ENCODE measurements at regions not wholly inside any gene's neighbourhood (a gene's known extent, or its start where the extent isn't known, plus 50 kb on each side); places are given as distances from the start of the nearest gene placed in this dataset.
"Not testable (repeated sequence)": the region's sequence is repeated elsewhere in the genome, so short reads cannot be mapped to it uniquely, and the experiment has no call there.

DNA sequence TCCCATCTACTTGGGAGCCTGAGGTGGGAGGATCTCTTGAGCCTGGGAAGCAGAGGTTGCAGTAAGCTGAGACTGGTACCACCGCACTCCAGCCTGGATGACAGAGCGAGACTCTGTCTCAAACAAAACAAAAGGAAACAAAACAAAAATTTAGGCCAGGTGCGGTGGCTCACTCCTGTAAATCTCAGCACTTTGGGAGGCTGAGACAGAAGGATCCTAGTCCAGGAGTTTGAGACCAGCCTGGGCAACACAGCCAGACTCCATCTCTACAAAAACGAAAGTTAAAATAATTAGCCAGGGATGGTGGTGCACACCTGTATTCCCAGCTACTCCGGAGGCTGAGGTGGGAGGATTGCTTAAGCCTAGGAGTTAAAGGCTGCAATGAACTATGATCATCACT is 183.2 kb upstream of the ZNF217 start:
- intact Hi-C loops (cut with DNase I; ENCODE audit: low total_unique reads): no loop called here
- 79 to 95% (median 80%) methylated on average over 5 of the region's 5 CpGs for WGBS, 5 donors

DNA sequence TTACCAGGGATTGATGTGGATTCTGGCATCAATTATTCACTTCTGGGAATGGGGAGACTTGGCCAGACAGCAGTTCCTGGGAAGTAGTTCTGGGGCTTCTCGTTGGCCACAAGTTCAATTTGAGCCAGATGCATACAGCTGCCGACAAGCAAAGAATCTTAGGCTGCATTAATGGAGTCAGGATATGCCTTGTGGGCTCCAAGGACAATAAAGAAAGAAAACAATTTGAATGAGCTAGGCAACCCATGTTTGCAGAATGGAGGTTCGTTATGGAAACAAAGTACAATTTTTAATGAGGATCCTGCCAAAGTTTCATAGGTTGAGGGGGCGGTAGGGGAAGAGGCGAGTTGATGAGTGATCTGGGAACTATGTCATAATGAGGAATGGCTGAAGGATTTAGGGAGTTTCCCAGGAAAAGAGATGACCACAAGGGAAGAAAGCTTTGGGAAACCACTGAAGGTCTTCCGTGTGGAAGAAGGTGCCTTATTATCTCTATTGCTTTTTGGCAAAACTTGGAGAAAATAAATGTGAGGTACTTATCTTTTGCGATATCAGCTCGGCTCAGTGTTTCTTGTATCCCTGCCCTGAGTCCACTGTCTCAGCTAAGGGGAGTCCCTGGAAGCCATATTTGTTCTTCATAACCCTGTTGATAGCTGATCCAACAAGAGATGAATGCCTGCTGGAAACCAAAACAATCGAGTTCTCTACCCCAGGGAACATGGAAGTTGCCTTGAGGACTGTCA is 181.0 kb upstream of the ZNF217 start:
- Histone ChIP-seq H3K9me3 (no peaks in the 10 kb centered on the region), H3K4me1 (no peaks in the 10 kb centered on the region), H3K36me3 (no peaks in the 10 kb centered on the region), H3K27ac (peak overlapping the region in 2 of 8 donors; percentile 13 to 37), H3K4me3 (no peak overlapping the region), H3K27me3 (replicated peaks in 1 of 7) (no peaks in the 10 kb centered on the region)
- TF ChIP-seq CTCF (IDR thresholded peaks at IDR 0.05 in 8 of 11, conservative IDR thresholded peaks at IDR 0.05 in 3 of 11): no peak
- TF ChIP-seq POLR2A (IDR thresholded peaks at IDR 0.05): no peak
- no peak for TF ChIP-seq POLR2AphosphoS5 (IDR thresholded peaks at IDR 0.05)
- no peak for DNase-seq
- WGBS, 5 donors: 64 to 83% (median 77%) methylated on average over 9 of the region's 9 CpGs
- intact Hi-C loops (cut with DNase I; ENCODE audit: low total_unique reads): no loop called here

More for the DNA sequence above, 183.2 kb upstream of the ZNF217 start:
- Histone ChIP-seq H3K27me3 (replicated peaks in 1 of 7) (no peaks in the 10 kb centered on the region), H3K4me1 (no peaks in the 10 kb centered on the region), H3K4me3 (no peak overlapping the region), H3K36me3 (no peaks in the 10 kb centered on the region), H3K27ac (no peak overlapping the region), H3K9me3 (no peaks in the 10 kb centered on the region)
- TF ChIP-seq POLR2A (IDR thresholded peaks at IDR 0.05): no peak
- no peak for TF ChIP-seq POLR2AphosphoS5 (IDR thresholded peaks at IDR 0.05)
- no peak for TF ChIP-seq CTCF (IDR thresholded peaks at IDR 0.05 in 8 of 11, conservative IDR thresholded peaks at IDR 0.05 in 3 of 11)
- DNase-seq: no peak

DNA sequence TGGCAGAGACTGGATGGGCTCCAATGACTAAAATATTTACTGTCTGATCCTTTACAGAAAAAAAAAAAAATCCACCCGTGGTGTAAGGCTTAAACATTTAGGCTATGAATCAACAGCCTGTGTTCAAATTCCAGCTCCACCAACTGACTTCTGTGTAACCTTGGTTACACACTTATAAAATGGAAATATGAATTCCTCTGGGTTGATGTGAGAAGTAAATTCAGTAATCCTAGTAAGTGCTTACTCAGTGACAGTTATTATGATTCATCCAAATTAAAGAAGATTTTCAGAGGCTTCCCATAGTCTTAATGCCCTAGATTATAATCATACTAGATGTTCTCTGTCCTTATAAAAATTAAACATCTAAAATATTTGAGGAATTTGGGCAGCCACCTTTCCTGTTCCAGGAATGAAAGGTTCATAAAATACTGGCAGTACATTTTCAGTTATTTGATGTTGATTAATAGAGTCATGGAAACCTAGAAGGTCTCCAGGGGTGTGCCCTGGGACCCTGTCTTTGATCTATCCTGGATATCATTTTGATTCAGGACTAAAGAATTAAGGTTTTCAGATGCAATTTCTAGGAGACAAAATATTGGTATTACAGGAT is 180.3 kb upstream of the ZNF217 start:
- no peak for DNase-seq
- intact Hi-C loops (cut with DNase I; ENCODE audit: low total_unique reads): no loop called here
- H3K9me3 ChIP-seq: no peaks in the 10 kb centered on the region
- peak overlapping the region in 1 of 8 donors; percentile 37 for H3K27ac ChIP-seq
- H3K4me3 ChIP-seq: no peak overlapping the region
- no peaks in the 10 kb centered on the region for H3K27me3 ChIP-seq (replicated peaks in 1 of 7)
- 58 to 76% (median 67%) methylated on average over 1 of the region's 1 CpG for WGBS, 5 donors
- no peak for TF ChIP-seq CTCF (IDR thresholded peaks at IDR 0.05 in 8 of 11, conservative IDR thresholded peaks at IDR 0.05 in 3 of 11)
- no peak for TF ChIP-seq POLR2AphosphoS5 (IDR thresholded peaks at IDR 0.05)
- TF ChIP-seq POLR2A (IDR thresholded peaks at IDR 0.05): no peak
- H3K36me3 ChIP-seq: no peaks in the 10 kb centered on the region
- H3K4me1 ChIP-seq: no peaks in the 10 kb centered on the region

DNA sequence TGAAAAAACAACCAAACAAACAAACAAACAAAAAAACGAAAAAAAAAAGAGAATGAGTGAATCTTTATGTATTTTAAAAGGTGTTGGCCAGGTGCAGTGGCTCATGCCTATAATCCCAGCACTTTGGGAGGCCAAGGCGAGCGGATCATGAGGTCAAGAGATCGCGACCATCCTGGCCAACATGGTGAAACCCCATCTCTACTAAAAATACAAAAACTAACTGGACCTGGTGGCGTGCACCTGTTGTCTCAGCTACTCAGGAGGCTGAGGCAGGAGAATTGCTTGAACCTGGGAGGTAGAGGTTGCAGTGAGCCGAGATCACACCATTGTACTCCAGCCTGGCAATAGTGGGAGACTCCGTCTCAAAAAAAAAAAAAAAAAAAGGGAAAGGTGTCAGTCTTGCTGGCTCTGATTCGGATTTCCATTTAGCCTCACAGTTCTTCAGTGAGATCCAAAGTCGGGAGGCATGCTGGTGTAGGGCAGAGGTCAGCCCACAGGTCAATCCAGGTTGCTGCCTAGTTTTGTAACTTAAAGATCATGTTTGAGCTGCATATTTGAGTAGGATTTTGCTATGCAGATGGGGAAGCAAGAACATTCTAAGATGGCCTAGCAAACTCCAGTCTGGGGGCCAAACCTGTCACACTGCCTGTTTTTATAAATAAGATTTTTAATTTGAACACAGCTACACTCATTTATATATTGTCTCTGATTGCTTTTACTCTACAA is 179.6 kb upstream of the ZNF217 start:
- intact Hi-C loops (cut with DNase I; ENCODE audit: low total_unique reads); H3K27ac ChIP-seq; H3K9me3 ChIP-seq; DNase-seq; H3K27me3 ChIP-seq (replicated peaks in 1 of 7); H3K36me3 ChIP-seq; H3K4me3 ChIP-seq; H3K4me1 ChIP-seq: not testable (repeated sequence)
- 89 to 95% (median 90%) methylated on average over 10 of the region's 10 CpGs for WGBS, 5 donors

Measured in spleen (tissue), 11 donors.